GM12892 (cell line): ENCODE measurements at regions not wholly inside any gene's neighbourhood (a gene's known extent, or its start where the extent isn't known, plus 50 kb on each side); places are given as distances from the start of the nearest gene placed in this dataset.

Experiments
- POLR2A ChIP-seq: IDR thresholded peaks from 2 replicates; pipeline ENCODE4 v1.6.1; 2011; ENCODE audit warnings: low read depth, low read length, control low read depth
- POLR2AphosphoS5 ChIP-seq: IDR thresholded peaks from 2 replicates; pipeline ENCODE4 v1.6.1; 2011; ENCODE audit warnings: low read depth, low read length, control low read depth
- TAF1 ChIP-seq: IDR thresholded peaks from 2 replicates; pipeline ENCODE4 v1.6.1; 2011; ENCODE audit warnings: low read depth, mild to moderate bottlenecking, control low read depth, low read length, borderline replicate concordance

GRCh38 chr18:51582551-51582950 is 385.1 kb upstream of the MEX3C start:
- TF ChIP-seq POLR2A (no peak), POLR2AphosphoS5 (no peak), TAF1 (no peak)
